ENCODE measurements at regions not wholly inside any gene's neighbourhood (a gene's known extent, or its start where the extent isn't known, plus 50 kb on each side); places are given as distances from the start of the nearest gene placed in this dataset.

GRCh38 chr14:101128478-101129321 lies 225.2 kb upstream of the RTL1 start:
- Mint-ChIP-seq H3K4me1 (ENCODE audit: low read depth in 2 of 2) (no peaks in the 10 kb centered on the region), H3K4me3 (no peak overlapping the region)
- DNase-seq: no peak

GRCh38 chr14:101129521-101130167 lies 226.1 kb upstream of the RTL1 start:
- Mint-ChIP-seq H3K4me3 (no peak overlapping the region), H3K27me3 (peaks cover 34 to 48% of the 10 kb centered on the region in 2 donors), H3K36me3 (ENCODE audit: insufficient read depth) (no peaks in the 10 kb centered on the region), H3K27ac (no peak overlapping the region), H3K4me1 (ENCODE audit: low read depth in 2 of 2) (no peaks in the 10 kb centered on the region), H3K9me3 (peaks cover 0 to 7% of the 10 kb centered on the region in 2 donors)
- DNase-seq (no peak), ATAC-seq (replicated peaks) (no peak)

More at GRCh38 chr14:101128478-101129321, 225.2 kb upstream of the RTL1 start:
- H3K27ac Mint-ChIP-seq: no peak overlapping the region
- no peak for ATAC-seq (replicated peaks)
- H3K27me3 Mint-ChIP-seq: peaks cover 37 to 45% of the 10 kb centered on the region in 2 donors
- no peaks in the 10 kb centered on the region for H3K36me3 Mint-ChIP-seq (ENCODE audit: insufficient read depth)
- peaks cover 0 to 7% of the 10 kb centered on the region in 2 donors for H3K9me3 Mint-ChIP-seq

GRCh38 chr14:101130861-101131260 lies 227.3 kb upstream of the RTL1 start:
- peaks cover 39 to 48% of the 10 kb centered on the region in 2 donors for H3K27me3 Mint-ChIP-seq
- H3K27ac Mint-ChIP-seq: no peak overlapping the region
- H3K4me3 Mint-ChIP-seq: no peak overlapping the region
- no peaks in the 10 kb centered on the region for H3K4me1 Mint-ChIP-seq (ENCODE audit: low read depth in 2 of 2)
- H3K9me3 Mint-ChIP-seq: peaks cover 0 to 7% of the 10 kb centered on the region in 2 donors
- H3K36me3 Mint-ChIP-seq (ENCODE audit: insufficient read depth): no peaks in the 10 kb centered on the region
- no peak for DNase-seq
- ATAC-seq (replicated peaks): no peak

- no peaks in the 10 kb centered on the region for H3K36me3 Mint-ChIP-seq (ENCODE audit: insufficient read depth)
- H3K27me3 Mint-ChIP-seq: peaks cover 42 to 50% of the 10 kb centered on the region in 2 donors
- ATAC-seq (replicated peaks): no peak
- H3K4me3 Mint-ChIP-seq: no peak overlapping the region
- H3K27ac Mint-ChIP-seq: no peak overlapping the region
- H3K4me1 Mint-ChIP-seq (ENCODE audit: low read depth in 2 of 2): no peaks in the 10 kb centered on the region
- no peak for DNase-seq
- peaks cover 0 to 7% of the 10 kb centered on the region in 2 donors for H3K9me3 Mint-ChIP-seq
These were observed 228.0 kb upstream of the RTL1 start for GRCh38 chr14:101131451-101131916.

- no peak overlapping the region for H3K4me3 Mint-ChIP-seq
- peaks cover 42 to 47% of the 10 kb centered on the region in 2 donors for H3K27me3 Mint-ChIP-seq
- H3K27ac Mint-ChIP-seq: no peak overlapping the region
- DNase-seq (no peak), ATAC-seq (replicated peaks) (no peak)
- H3K4me1 Mint-ChIP-seq (ENCODE audit: low read depth in 2 of 2): no peaks in the 10 kb centered on the region
- H3K36me3 Mint-ChIP-seq (ENCODE audit: insufficient read depth): no peaks in the 10 kb centered on the region
- H3K9me3 Mint-ChIP-seq: peaks cover 0 to 7% of the 10 kb centered on the region in 2 donors
These were observed 228.6 kb upstream of the RTL1 start for GRCh38 chr14:101132051-101132571.

- Mint-ChIP-seq H3K9me3 (peaks cover 0 to 6% of the 10 kb centered on the region in 2 donors), H3K27ac (no peak overlapping the region), H3K4me1 (ENCODE audit: low read depth in 2 of 2) (no peaks in the 10 kb centered on the region), H3K4me3 (no peak overlapping the region), H3K27me3 (peaks cover 42 to 43% of the 10 kb centered on the region in 2 donors), H3K36me3 (ENCODE audit: insufficient read depth) (no peaks in the 10 kb centered on the region)
- ATAC-seq (replicated peaks) (no peak), DNase-seq (no peak)
These were observed 229.1 kb upstream of the RTL1 start for GRCh38 chr14:101132588-101132987.

- no peaks in the 10 kb centered on the region for H3K36me3 Mint-ChIP-seq (ENCODE audit: insufficient read depth)
- DNase-seq (no peak), ATAC-seq (replicated peaks) (no peak)
- no peak overlapping the region for H3K27ac Mint-ChIP-seq
- peaks cover 37 to 43% of the 10 kb centered on the region in 2 donors for H3K27me3 Mint-ChIP-seq
- H3K4me1 Mint-ChIP-seq (ENCODE audit: low read depth in 2 of 2): no peaks in the 10 kb centered on the region
- H3K9me3 Mint-ChIP-seq: peaks cover 0 to 1% of the 10 kb centered on the region in 2 donors
- no peak overlapping the region for H3K4me3 Mint-ChIP-seq
These were observed 229.5 kb upstream of the RTL1 start for GRCh38 chr14:101133068-101133467.

- Mint-ChIP-seq H3K27me3 (peaks cover 28 to 32% of the 10 kb centered on the region in 2 donors), H3K4me1 (ENCODE audit: low read depth in 2 of 2) (no peaks in the 10 kb centered on the region), H3K27ac (no peak overlapping the region), H3K36me3 (ENCODE audit: insufficient read depth) (no peaks in the 10 kb centered on the region), H3K4me3 (no peak overlapping the region), H3K9me3 (no peaks in the 10 kb centered on the region)
- DNase-seq (no peak), ATAC-seq (replicated peaks) (no peak)
These were observed 230.7 kb upstream of the RTL1 start for GRCh38 chr14:101134161-101134631.

GRCh38 chr14:101134851-101135433 lies 231.4 kb upstream of the RTL1 start:
- Mint-ChIP-seq H3K27ac (no peak overlapping the region), H3K36me3 (ENCODE audit: insufficient read depth) (no peaks in the 10 kb centered on the region), H3K4me3 (no peak overlapping the region), H3K9me3 (no peaks in the 10 kb centered on the region), H3K4me1 (ENCODE audit: low read depth in 2 of 2) (no peaks in the 10 kb centered on the region), H3K27me3 (peaks cover 21 to 31% of the 10 kb centered on the region in 2 donors)
- ATAC-seq (replicated peaks) (no peak), DNase-seq (no peak)

- peaks cover 3 to 6% of the 10 kb centered on the region in 2 donors for H3K9me3 Mint-ChIP-seq
- ATAC-seq (replicated peaks) (no peak), DNase-seq (no peak)
- no peak overlapping the region for H3K27ac Mint-ChIP-seq
- H3K27me3 Mint-ChIP-seq: peaks cover 22 to 41% of the 10 kb centered on the region in 2 donors
- H3K4me3 Mint-ChIP-seq: no peak overlapping the region
- H3K36me3 Mint-ChIP-seq (ENCODE audit: insufficient read depth): no peaks in the 10 kb centered on the region
- H3K4me1 Mint-ChIP-seq (ENCODE audit: low read depth in 2 of 2): no peaks in the 10 kb centered on the region
These were observed 232.5 kb upstream of the RTL1 start for GRCh38 chr14:101135796-101136742.

GRCh38 chr14:101137234-101137633 lies 233.7 kb upstream of the RTL1 start:
- Mint-ChIP-seq H3K4me1 (ENCODE audit: low read depth in 2 of 2) (no peaks in the 10 kb centered on the region), H3K27ac (no peak overlapping the region), H3K4me3 (no peak overlapping the region), H3K36me3 (ENCODE audit: insufficient read depth) (no peaks in the 10 kb centered on the region), H3K27me3 (peaks cover 22 to 47% of the 10 kb centered on the region in 2 donors), H3K9me3 (peaks cover 3 to 6% of the 10 kb centered on the region in 2 donors)
- DNase-seq (no peak), ATAC-seq (replicated peaks) (no peak)

GRCh38 chr14:101147848-101148247 lies 244.3 kb upstream of the RTL1 start:
- Mint-ChIP-seq H3K27me3 (peaks cover 36 to 46% of the 10 kb centered on the region in 2 donors), H3K4me1 (ENCODE audit: low read depth in 2 of 2) (no peaks in the 10 kb centered on the region), H3K4me3 (no peak overlapping the region), H3K36me3 (ENCODE audit: insufficient read depth) (no peaks in the 10 kb centered on the region), H3K9me3 (peaks cover 0 to 7% of the 10 kb centered on the region in 2 donors), H3K27ac (no peak overlapping the region)
- ATAC-seq (replicated peaks) (no peak), DNase-seq (no peak)
